Activated naive CD8-positive, alpha-beta T cell treated with anti-CD3 and anti-CD28 coated beads, Interleukin-2, amount 50 U/mL, for 16 hours (primary cell): ENCODE measurements at regions not wholly inside any gene's neighbourhood (a gene's known extent, or its start where the extent isn't known, plus 50 kb on each side); places are given as distances from the start of the nearest gene placed in this dataset.

Source experiments
- DNase-seq: peaks from one replicate; pipeline ENCODE4 v3.0.0-alpha.2; 2020; ENCODE audit warnings: low read depth, low spot score

GRCh38 chr4:26069218-26069617 is 155.2 kb downstream of the SMIM20 start:
- DNase-seq, result no peak

- DNase-seq, result no peak
Measured at GRCh38 chr4:26071688-26072087, 157.7 kb downstream of the SMIM20 start.

- DNase-seq, result no peak
Measured at GRCh38 chr4:26073886-26074560, 160.0 kb downstream of the SMIM20 start.

- peak; percentile 18 for DNase-seq
Measured at GRCh38 chr4:26074712-26075430, 160.9 kb downstream of the SMIM20 start.

DNA sequence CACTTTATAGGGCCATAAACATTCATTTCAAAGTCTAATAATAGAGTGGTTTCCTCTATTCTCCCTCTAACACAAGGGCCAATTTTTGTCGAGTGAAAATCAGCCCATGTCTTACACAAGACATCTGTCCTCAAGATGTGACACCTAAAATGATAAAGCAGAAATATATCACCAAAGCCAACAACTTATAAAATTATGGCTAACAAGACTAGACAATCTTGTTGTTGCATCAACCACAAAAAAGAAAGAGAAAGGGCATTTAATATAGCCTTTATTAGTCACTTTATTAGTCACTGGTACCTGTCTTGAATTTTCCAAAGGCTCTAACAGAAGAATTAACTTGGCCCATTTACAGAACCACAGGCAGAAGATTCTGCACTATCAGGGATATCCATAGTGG is 161.6 kb downstream of the SMIM20 start:
- DNase-seq, result no peak

- no peak for DNase-seq
Measured at GRCh38 chr4:26076000-26076587, 162.1 kb downstream of the SMIM20 start.

DNA sequence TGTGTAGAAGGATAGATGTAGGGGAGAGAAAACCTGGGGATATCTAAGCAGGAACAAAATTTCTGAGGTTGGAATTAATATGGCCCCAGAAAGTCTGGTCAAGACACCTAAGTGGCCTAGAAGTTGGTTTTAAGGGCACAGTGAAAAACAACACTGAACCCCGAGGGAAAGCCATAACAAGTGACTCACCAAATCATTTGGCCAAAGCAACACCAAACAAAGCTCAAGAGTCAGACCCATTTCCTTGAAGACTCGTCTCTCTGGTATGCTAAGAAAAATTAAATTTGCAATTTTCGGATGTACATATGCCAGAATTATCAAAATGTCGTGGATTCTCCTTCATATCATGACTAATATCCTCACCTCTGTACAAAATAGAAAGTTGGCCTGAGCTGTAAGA is 162.9 kb downstream of the SMIM20 start:
- DNase-seq, result no peak

- DNase-seq, result no peak
Measured at GRCh38 chr4:26077756-26078155, 163.7 kb downstream of the SMIM20 start.

- DNase-seq, result no peak
Measured at GRCh38 chr4:26080870-26081628, 167.0 kb downstream of the SMIM20 start.

DNA sequence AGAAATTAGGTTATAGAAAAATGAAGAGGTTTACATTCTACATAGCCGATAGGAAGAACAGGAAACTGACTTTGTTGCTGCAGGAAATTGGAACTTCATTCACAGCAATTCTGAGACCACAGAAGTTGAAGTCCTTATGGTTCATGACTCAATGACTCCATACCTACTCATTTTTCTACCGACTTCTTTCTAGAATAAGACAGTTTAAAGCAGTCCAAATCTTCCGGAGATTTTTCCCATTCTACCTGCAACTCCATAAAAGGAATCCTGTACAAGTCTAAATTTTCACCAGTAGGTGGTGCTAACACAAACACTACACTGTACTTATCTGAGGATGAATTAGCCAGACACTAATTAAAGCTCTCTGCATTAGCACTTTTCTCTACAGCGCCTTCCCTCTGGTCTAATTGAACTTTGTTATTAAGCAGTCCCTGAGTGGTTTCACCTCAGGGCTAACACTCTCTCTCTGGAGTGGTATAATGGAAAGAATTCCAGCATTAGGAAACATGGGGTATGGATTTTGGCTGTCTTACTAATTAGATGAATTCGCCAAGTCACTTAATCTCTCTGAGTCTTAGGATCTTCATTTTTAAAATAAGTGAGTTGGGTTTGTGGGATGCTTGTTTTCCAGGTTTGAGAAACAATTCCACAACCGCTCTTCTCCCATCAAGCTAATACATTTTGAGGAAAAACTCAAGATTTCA is 167.9 kb downstream of the SMIM20 start:
- DNase-seq, result no peak

DNA sequence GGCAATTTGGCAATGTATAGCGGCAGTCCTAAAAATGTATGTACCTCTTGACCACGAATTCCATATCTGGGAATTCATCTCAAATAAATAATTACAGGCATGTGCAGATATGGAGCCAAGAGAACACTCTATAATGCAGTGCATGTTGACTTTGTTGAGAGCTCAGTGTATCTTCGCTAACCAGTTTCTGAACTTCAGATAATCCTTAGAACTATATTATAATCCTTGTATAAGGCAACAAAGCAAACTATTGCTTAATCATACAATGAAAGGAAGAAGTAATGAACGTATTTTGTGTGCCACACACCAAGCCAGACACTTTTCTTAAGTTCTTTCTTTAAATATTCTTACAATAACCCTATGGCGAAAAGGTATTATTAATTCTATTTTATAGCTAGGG is 168.5 kb downstream of the SMIM20 start:
- DNase-seq, result no peak

GRCh38 chr4:26083987-26084386 is 170.0 kb downstream of the SMIM20 start:
- DNase-seq, result no peak

GRCh38 chr4:26084414-26084813 is 170.4 kb downstream of the SMIM20 start:
- no peak for DNase-seq

DNA sequence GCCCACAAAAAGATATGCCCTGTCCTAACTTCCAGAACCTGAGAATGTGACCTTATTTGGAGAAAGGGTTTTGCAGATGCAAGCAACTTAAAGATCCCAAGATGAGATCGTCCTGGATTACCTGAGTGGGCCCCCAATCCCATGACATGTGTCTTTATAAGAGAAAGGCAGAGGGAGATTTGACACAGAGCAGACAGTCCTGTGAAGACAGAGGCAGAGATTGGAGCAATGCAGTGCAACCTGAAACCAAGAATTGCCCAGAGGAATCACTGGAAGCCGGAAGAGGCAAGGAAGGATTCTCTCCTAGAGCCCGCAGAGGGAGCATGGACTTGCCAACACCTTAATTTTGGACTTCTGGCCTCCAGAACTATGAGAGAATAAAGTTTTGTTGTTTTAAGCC is 171.5 kb downstream of the SMIM20 start:
- no peak for DNase-seq

DNA sequence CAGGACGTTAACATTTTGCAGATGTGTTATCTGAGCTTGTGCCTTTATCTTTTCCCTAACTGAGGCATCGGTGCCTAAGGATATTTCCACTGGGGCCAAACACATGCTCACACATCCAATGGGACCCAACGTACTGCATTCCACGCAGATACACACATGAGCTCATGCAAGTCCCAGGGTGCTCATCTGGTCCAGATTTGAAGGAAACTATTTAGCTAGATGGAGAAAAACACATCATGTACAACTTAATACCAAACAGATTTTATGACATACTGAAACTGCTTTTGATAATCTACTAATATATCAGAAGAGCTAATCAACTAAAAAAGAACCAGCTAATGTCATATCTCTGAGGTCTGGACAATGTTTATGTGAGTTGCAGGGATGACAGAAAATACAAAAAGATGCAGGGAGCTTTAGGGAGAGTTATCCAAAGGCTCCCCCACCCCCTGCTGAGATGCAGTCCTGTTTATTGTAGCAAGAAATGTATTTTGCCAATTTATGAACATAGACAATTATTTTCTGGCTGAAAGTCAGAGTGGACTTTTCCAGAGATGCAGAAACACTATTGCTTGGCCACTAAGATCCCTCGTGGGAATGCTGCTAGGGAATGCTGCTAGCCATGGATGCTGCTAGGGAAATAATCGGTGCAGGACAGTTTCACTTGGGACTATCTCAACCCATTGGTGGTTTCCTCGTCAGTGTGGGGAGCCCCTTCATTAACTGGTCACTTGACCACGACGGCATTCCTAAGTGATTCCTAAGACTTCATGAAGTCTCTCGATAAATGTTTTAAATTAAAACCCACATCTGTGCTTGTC is 172.8 kb downstream of the SMIM20 start:
- DNase-seq, result no peak

DNA sequence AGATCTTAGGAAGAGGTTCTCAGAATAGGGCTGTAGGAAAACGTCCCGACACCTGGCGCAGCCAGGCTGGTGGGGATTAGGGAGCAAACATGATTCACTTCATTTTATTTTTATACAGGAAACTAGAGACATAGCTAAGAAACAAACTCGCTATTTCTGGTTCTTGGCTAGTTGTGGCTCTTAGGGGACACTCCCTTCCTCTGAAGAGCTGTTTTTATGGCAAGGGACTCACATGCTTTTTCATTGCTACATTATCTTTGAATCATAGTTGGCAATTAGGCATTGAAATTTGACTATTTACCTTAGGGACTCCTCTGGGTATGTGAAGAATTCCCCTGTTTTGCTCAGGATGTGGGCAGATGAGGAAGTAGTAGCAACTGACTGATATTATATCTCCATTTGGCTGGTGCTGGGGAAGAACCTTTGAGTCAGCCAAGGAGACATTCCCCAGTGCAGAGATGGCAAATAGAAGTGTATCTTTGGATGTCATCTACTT is 174.5 kb downstream of the SMIM20 start:
- no peak for DNase-seq

GRCh38 chr4:26093551-26093950 is 179.5 kb downstream of the SMIM20 start:
- DNase-seq, result no peak

GRCh38 chr4:26094076-26094475 is 180.1 kb downstream of the SMIM20 start:
- DNase-seq, result no peak

GRCh38 chr4:26094911-26095310 is 180.9 kb downstream of the SMIM20 start:
- no peak for DNase-seq

DNA sequence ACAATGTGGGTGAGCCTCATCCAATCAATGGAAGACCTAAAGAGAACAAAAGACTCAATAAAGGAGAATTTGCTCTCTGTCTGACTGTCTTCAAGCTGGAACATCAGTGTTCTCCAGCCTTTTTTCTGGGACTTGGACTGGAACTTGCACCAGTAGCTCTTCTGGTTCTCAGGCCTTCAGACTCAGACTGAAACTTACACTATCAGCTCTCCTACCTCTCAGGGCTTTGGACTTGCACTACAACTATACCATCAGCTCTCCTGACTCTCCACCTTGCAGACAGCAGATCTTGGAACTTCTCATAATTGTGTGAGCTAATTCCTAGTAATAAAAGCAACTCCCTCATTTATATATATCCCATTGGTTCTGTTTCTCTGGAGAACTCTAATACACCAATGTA is 185.9 kb downstream of the SMIM20 start:
- no peak for DNase-seq

GRCh38 chr4:26101011-26101410 is 187.0 kb downstream of the SMIM20 start:
- no peak for DNase-seq
